HepG2 (cell line): ENCODE measurements at regions not wholly inside any gene's neighbourhood (a gene's known extent, or its start where the extent isn't known, plus 50 kb on each side); places are given as distances from the start of the nearest gene placed in this dataset.

Source experiments
- ARNT ChIP-seq: fragments of 450-650 bp; IDR thresholded peaks from 2 replicates; pipeline ENCODE4 v1.6.1; 2017
- TF ChIP-seq, protein P1 (sequence below), 2 experiments: fragments of 450-650 bp in 1 of 2; sonication (generic) in 1 of 2; formaldehyde crosslinking in 1 of 2; IDR thresholded peaks; 2 replicates each; pipeline versions ENCODE4 v1.6.1 to v1.8.0; 2016 to 2022; ENCODE audit warnings: antibody characterized with exemption in 1 of 2, mild to moderate bottlenecking in 1 of 2, missing genetic modification reagents in 1 of 2

GRCh38 chr13:112179421-112179820 lies 112.5 kb downstream of the SOX1 start:
- TF ChIP-seq, protein P1, sequence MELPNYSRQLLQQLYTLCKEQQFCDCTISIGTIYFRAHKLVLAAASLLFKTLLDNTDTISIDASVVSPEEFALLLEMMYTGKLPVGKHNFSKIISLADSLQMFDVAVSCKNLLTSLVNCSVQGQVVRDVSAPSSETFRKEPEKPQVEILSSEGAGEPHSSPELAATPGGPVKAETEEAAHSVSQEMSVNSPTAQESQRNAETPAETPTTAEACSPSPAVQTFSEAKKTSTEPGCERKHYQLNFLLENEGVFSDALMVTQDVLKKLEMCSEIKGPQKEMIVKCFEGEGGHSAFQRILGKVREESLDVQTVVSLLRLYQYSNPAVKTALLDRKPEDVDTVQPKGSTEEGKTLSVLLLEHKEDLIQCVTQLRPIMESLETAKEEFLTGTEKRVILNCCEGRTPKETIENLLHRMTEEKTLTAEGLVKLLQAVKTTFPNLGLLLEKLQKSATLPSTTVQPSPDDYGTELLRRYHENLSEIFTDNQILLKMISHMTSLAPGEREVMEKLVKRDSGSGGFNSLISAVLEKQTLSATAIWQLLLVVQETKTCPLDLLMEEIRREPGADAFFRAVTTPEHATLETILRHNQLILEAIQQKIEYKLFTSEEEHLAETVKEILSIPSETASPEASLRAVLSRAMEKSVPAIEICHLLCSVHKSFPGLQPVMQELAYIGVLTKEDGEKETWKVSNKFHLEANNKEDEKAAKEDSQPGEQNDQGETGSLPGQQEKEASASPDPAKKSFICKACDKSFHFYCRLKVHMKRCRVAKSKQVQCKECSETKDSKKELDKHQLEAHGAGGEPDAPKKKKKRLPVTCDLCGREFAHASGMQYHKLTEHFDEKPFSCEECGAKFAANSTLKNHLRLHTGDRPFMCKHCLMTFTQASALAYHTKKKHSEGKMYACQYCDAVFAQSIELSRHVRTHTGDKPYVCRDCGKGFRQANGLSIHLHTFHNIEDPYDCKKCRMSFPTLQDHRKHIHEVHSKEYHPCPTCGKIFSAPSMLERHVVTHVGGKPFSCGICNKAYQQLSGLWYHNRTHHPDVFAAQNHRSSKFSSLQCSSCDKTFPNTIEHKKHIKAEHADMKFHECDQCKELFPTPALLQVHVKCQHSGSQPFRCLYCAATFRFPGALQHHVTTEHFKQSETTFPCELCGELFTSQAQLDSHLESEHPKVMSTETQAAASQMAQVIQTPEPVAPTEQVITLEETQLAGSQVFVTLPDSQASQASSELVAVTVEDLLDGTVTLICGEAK (IDR thresholded peaks at IDR 0.05) = no peak
- TF ChIP-seq, protein P1 (CRISPR knock-in tag; IDR thresholded peaks at IDR 0.05) = no peak
- TF ChIP-seq ARNT = no peak
